ENCODE measurements at regions not wholly inside any gene's neighbourhood (a gene's known extent, or its start where the extent isn't known, plus 50 kb on each side); places are given as distances from the start of the nearest gene placed in this dataset.

DNA sequence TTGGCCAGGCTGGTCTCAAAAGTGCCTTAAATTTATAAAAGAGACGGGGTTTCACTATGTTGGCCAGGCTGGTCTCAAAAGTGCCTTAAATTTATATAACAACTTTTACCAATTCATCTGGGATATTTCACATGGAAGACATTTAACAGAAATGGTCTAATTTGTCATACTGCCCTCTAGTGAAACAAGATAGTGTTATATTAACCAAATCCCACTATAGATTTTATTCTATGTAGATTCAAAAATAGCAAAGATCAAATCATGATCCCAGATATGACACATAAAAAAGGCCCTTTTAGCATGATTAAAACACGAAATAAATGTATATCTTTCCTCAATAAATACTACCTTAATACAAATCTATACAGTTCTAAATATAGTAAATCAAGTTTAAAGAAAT is 102.8 kb upstream of the TFAP2D start:
- Mint-ChIP-seq H3K9me3 (peaks cover 7% of the 10 kb centered on the region; the same call in 1 of the 2 replicates), H3K27me3 (ENCODE audit: low read depth) (no peaks in the 10 kb centered on the region), H3K4me3 (no peak overlapping the region), H3K27ac (no peak overlapping the region), H3K36me3 (no peaks in the 10 kb centered on the region), H3K4me1 (peaks cover 20% of the 10 kb centered on the region)
- TF ChIP-seq, protein P1, sequence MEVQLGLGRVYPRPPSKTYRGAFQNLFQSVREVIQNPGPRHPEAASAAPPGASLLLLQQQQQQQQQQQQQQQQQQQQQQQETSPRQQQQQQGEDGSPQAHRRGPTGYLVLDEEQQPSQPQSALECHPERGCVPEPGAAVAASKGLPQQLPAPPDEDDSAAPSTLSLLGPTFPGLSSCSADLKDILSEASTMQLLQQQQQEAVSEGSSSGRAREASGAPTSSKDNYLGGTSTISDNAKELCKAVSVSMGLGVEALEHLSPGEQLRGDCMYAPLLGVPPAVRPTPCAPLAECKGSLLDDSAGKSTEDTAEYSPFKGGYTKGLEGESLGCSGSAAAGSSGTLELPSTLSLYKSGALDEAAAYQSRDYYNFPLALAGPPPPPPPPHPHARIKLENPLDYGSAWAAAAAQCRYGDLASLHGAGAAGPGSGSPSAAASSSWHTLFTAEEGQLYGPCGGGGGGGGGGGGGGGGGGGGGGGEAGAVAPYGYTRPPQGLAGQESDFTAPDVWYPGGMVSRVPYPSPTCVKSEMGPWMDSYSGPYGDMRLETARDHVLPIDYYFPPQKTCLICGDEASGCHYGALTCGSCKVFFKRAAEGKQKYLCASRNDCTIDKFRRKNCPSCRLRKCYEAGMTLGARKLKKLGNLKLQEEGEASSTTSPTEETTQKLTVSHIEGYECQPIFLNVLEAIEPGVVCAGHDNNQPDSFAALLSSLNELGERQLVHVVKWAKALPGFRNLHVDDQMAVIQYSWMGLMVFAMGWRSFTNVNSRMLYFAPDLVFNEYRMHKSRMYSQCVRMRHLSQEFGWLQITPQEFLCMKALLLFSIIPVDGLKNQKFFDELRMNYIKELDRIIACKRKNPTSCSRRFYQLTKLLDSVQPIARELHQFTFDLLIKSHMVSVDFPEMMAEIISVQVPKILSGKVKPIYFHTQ (CRISPR knock-in tag; IDR thresholded peaks at IDR 0.05) = no peak
- TF ChIP-seq FOXP1 (CRISPR knock-in tag; IDR thresholded peaks at IDR 0.05; ENCODE audit: borderline replicate concordance) = no peak
- TF ChIP-seq FOXJ3 (CRISPR knock-in tag; IDR thresholded peaks at IDR 0.05; ENCODE audit: borderline replicate concordance) = no peak
- no peak for TF ChIP-seq SMAD3 (CRISPR knock-in tag; IDR thresholded peaks at IDR 0.05; ENCODE audit: borderline replicate concordance)
- TF ChIP-seq FOXK1 (CRISPR knock-in tag; IDR thresholded peaks at IDR 0.05) = no peak
- TF ChIP-seq MYBL2 (CRISPR knock-in tag; IDR thresholded peaks at IDR 0.05) = no peak
- no peak for TF ChIP-seq NR3C1 (CRISPR knock-in tag; conservative IDR thresholded peaks at IDR 0.05; ENCODE audit: low read depth)
- TF ChIP-seq, protein P2, sequence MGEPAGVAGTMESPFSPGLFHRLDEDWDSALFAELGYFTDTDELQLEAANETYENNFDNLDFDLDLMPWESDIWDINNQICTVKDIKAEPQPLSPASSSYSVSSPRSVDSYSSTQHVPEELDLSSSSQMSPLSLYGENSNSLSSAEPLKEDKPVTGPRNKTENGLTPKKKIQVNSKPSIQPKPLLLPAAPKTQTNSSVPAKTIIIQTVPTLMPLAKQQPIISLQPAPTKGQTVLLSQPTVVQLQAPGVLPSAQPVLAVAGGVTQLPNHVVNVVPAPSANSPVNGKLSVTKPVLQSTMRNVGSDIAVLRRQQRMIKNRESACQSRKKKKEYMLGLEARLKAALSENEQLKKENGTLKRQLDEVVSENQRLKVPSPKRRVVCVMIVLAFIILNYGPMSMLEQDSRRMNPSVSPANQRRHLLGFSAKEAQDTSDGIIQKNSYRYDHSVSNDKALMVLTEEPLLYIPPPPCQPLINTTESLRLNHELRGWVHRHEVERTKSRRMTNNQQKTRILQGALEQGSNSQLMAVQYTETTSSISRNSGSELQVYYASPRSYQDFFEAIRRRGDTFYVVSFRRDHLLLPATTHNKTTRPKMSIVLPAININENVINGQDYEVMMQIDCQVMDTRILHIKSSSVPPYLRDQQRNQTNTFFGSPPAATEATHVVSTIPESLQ (CRISPR knock-in tag; IDR thresholded peaks at IDR 0.05) = no peak
- TF ChIP-seq, protein P3, sequence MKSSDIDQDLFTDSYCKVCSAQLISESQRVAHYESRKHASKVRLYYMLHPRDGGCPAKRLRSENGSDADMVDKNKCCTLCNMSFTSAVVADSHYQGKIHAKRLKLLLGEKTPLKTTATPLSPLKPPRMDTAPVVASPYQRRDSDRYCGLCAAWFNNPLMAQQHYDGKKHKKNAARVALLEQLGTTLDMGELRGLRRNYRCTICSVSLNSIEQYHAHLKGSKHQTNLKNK (CRISPR knock-in tag; IDR thresholded peaks at IDR 0.05) = no peak
- TF ChIP-seq GRHL2 (CRISPR knock-in tag; IDR thresholded peaks at IDR 0.05; ENCODE audit: insufficient replicate concordance, severe bottlenecking) = no peak
- no peak for TF ChIP-seq RELA (CRISPR knock-in tag; IDR thresholded peaks at IDR 0.05; ENCODE audit: borderline replicate concordance)
- no peak for TF ChIP-seq TCF7 (CRISPR knock-in tag; IDR thresholded peaks at IDR 0.05; ENCODE audit: low read depth)
- TF ChIP-seq TEAD4 (CRISPR knock-in tag; IDR thresholded peaks at IDR 0.05) = no peak
- CTCF ChIA-PET = interaction anchor here (0.7 kb wide), 1 partner anchor 748 kb away, joined by 5 read pairs; no protein-coding TSS in a partner anchor
- no peak for DNase-seq (ENCODE audit: low spot score)
- POLR2A ChIA-PET = no interaction called here
- ATAC-seq = no peak

DNA sequence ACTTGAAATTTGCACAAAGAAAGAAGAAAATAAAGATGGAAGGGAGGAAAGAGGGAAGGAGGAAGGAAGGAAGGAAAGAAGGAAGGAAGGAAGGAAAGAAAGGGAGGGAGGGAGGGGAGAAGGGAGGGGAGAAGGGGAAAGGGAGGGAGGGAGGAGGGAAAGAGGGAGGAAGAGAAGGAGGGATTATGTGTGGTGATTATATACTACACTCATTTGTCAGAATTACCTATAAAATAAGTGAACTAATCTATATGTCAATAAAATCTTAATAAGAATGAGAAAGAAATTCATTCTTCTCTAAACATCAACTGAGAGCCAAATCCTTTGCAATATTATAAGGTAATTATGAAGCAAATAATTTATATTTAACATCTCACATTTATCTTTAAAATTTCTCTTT is 77.9 kb upstream of the TFAP2D start:
- POLR2A ChIA-PET = no interaction called here
- H3K27ac Mint-ChIP-seq = no peak overlapping the region
- H3K4me3 Mint-ChIP-seq = no peak overlapping the region
- peaks cover 4% of the 10 kb centered on the region; the same call in 1 of the 2 replicates for H3K4me1 Mint-ChIP-seq
- no peaks in the 10 kb centered on the region for H3K27me3 Mint-ChIP-seq (ENCODE audit: low read depth)
- CTCF ChIA-PET = no interaction called here
- no peaks in the 10 kb centered on the region for H3K36me3 Mint-ChIP-seq
- DNase-seq (ENCODE audit: low spot score) (no peak), ATAC-seq (no peak)
- H3K9me3 Mint-ChIP-seq = peaks cover 7% of the 10 kb centered on the region; the same call in 1 of the 2 replicates
- TF ChIP-seq, protein P4, sequence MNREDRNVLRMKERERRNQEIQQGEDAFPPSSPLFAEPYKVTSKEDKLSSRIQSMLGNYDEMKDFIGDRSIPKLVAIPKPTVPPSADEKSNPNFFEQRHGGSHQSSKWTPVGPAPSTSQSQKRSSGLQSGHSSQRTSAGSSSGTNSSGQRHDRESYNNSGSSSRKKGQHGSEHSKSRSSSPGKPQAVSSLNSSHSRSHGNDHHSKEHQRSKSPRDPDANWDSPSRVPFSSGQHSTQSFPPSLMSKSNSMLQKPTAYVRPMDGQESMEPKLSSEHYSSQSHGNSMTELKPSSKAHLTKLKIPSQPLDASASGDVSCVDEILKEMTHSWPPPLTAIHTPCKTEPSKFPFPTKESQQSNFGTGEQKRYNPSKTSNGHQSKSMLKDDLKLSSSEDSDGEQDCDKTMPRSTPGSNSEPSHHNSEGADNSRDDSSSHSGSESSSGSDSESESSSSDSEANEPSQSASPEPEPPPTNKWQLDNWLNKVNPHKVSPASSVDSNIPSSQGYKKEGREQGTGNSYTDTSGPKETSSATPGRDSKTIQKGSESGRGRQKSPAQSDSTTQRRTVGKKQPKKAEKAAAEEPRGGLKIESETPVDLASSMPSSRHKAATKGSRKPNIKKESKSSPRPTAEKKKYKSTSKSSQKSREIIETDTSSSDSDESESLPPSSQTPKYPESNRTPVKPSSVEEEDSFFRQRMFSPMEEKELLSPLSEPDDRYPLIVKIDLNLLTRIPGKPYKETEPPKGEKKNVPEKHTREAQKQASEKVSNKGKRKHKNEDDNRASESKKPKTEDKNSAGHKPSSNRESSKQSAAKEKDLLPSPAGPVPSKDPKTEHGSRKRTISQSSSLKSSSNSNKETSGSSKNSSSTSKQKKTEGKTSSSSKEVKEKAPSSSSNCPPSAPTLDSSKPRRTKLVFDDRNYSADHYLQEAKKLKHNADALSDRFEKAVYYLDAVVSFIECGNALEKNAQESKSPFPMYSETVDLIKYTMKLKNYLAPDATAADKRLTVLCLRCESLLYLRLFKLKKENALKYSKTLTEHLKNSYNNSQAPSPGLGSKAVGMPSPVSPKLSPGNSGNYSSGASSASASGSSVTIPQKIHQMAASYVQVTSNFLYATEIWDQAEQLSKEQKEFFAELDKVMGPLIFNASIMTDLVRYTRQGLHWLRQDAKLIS (CRISPR knock-in tag; IDR thresholded peaks at IDR 0.05; ENCODE audit: borderline replicate concordance) = no peak
- no peak for TF ChIP-seq IRF2 (CRISPR knock-in tag; IDR thresholded peaks at IDR 0.05; ENCODE audit: borderline replicate concordance, low read depth)
- no peak for TF ChIP-seq ZBTB21 (CRISPR knock-in tag; IDR thresholded peaks at IDR 0.05; ENCODE audit: borderline replicate concordance)
- no peak for TF ChIP-seq TCF7 (CRISPR knock-in tag; IDR thresholded peaks at IDR 0.05; ENCODE audit: low read depth)
- TF ChIP-seq, protein P1 (CRISPR knock-in tag; IDR thresholded peaks at IDR 0.05) = no peak
- TF ChIP-seq ZNF232 (CRISPR knock-in tag; IDR thresholded peaks at IDR 0.05) = no peak
- no peak for TF ChIP-seq ZNF317 (CRISPR knock-in tag; IDR thresholded peaks at IDR 0.05; ENCODE audit: borderline replicate concordance, low read depth)
- TF ChIP-seq, protein P5, sequence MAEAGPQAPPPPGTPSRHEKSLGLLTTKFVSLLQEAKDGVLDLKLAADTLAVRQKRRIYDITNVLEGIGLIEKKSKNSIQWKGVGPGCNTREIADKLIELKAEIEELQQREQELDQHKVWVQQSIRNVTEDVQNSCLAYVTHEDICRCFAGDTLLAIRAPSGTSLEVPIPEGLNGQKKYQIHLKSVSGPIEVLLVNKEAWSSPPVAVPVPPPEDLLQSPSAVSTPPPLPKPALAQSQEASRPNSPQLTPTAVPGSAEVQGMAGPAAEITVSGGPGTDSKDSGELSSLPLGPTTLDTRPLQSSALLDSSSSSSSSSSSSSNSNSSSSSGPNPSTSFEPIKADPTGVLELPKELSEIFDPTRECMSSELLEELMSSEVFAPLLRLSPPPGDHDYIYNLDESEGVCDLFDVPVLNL (CRISPR knock-in tag; IDR thresholded peaks at IDR 0.05; ENCODE audit: borderline replicate concordance, low read depth) = no peak
- no peak for TF ChIP-seq ZNF121 (CRISPR knock-in tag; IDR thresholded peaks at IDR 0.05)
- TF ChIP-seq EMX1 (CRISPR knock-in tag; IDR thresholded peaks at IDR 0.05) = no peak

Data from WTC11 (cell line).